SHP77 (cell line): ENCODE measurements at regions not wholly inside any gene's neighbourhood (a gene's known extent, or its start where the extent isn't known, plus 50 kb on each side); places are given as distances from the start of the nearest gene placed in this dataset.

Experiments
- DNase-seq, 2 experiments: peaks; one replicate each; lab custom pipeline; 2025; lab: John Stamatoyannopoulos, UW

DNA sequence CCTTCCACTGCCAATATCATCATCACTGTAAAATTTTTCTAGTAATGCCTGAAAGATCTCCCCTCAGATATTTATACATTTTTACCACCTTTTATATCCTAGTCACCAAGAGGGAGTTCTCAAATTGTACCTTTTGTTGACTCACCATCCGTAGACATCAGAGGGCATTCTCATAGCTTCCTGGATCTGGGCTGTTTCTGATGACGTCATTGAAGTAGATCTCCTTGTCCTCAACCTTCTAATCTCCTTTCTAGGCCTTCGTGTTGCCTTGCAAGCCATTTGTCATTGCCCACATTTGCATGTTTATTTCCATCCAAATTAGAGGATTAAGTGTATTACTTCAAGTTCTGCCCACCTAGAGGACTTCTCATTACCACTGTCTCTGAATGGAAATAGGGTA, 193.4 kb upstream of the NRXN1 start:
- no peak for DNase-seq

DNA sequence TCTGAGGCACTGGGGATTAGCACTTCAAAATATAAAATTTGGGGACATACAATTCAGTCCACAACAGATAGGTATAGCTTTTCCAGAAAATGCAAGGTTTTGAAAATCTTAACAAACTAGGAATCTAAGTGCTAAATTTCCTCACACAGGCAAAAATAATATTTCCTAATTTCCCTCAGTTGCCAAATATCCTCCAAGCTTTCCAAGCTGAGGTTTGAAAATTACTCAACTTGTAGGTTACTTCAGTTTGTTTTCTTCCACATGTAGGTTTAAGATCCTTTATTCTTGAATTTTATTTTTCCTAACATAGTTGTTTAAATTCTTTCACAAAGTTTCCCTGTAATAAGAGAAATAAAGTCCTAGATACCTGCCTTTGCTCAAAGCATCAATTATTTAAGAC, 192.9 kb upstream of the NRXN1 start:
- DNase-seq = no peak

DNA sequence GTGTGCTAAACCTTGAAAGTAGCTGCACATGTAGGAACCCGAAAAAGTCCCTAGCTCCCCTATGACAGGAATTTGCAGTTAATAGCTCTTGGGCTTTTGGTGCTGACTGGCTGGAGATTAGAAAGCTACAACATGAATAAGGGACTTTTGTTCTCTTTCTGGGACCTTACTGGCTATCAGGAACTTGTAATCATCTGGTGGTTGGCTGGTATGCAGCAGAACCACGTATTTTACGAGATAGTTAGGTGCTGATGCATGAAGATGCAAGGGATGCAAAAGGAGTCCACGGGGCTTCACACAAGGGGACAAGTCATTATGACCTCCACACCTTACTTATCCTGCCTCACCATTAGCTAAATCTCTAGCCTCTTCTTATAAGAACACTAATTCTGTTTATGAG, 190.2 kb upstream of the NRXN1 start:
- no peak for DNase-seq

DNA sequence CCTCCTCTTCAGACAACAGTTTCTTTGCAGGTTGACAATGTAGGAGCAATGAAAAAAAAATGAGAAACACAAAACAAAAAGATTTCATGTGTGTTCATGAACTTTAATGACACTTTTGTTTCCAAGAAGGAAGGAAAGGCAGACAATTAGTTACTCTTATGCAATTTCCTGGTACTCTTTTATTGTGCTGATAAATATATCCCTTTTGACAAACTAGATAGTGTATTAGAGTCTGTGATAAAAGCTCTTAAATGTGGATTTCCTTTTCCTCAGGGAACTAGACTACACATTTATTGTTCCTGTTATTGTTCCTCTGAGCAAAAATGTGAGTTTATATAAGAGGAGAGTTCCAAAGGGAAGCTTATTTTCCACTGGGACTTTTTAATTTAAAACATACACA, 188.7 kb upstream of the NRXN1 start:
- no peak for DNase-seq

DNA sequence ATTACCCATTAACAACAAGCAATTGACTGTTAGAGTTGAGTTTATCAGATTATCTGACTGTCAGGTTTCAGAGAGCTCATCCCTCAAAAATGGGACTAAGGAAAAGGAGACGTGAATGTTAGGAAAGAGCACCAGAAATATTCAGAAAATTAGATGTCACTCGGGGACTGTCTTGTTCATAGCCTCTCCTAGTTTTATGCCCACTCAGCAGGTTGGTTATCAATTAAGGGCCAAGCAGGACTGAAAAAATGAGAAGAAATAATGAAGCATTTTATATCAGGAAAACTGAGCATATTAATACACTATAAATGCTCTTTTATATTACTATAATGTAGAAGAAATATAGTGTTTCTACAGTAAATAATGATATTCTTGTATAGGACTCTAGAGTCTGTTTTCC, 188.1 kb upstream of the NRXN1 start:
- no peak for DNase-seq

DNA sequence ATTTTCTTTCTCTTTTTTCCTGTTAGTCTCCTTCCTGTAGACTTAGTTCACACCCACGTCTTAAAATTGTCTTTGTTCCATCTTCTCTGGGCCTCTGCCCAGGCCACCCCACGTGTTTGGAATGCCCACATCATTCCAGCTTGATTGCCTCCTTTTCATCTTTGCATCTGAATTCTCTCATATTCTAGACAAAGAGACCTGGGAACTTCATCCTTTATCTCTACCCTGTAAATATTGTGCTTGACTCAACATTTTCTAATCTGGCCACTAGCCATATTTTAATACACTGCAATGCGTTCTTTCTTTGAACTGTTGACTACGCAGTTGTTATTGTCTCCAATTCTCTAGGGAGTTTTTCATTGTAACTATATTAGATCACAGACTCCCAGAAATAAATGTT, 187.5 kb upstream of the NRXN1 start:
- DNase-seq = no peak

DNA sequence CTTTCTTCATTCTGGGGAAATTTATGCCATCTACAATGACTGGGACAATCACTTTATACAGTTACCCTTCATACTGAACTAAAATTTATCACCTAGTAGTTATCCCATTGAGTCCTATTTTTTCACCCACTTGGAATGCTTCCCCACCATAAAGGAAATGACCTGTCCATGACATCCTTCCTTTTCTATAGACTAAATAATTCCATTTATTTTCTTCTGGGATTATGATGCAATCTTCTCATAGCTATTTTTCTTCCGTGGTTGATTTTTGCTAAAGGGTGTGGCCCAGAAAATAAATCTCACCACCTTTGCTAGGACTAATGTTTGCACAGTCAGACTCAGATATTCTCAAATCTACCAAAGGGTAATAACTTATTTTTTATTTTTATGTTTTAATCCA, 186.1 kb upstream of the NRXN1 start:
- no peak for DNase-seq

DNA sequence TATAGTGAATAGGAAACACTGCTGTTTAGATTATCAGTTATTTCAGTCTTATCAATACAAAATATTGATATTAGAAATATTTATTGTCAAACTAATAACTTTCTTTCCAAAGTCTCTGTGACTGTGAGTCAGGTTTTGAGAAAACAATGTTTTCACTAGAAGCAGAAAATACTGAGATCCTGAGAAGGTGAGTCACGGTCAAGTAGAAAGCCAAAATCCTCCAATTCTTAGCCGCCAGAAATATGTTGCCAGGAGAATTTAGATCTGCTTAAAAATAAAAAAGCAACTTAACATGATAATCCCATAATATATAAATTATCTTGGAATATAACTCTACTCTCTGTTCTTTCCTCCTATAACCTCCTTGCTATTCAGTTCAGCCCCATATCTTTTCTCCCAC, 181.9 kb upstream of the NRXN1 start:
- DNase-seq = no peak

DNA sequence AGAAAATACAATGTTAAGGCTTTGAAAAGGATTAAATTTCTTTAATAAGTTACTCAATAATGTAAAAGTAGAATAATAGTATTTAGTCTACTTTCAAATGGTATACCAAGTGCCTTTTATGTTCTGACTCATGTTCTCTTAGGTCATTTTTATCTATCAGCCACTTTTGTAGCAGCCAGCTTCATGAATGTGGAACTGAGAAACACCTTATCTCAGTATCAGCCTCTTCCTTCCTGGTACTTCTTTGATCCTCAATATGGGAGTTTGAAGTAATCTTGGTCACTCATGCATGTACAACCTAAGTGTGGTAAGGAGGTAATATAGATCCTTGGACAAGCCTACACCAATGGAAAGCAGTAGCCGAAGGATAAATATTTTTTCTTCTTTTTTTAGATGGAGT, 180.4 kb upstream of the NRXN1 start:
- no peak for DNase-seq

DNA sequence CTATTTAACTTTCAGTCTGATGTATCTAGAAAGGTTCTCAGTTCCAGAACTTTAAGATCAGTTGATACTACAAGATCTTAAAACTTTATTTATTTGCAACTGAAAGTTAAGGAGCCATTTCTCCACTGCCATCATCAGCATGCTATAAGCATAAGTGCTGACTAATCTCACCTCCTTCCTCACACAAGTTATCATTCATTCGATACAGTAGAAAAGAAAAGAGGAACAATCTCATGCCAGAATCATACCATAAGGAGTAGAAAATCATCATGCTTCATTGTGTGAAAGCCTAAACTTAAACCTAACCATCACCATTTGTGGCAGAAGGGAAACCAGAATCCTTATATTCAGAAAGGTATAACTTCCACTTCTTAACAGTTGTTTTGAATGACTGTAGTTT, 176.6 kb upstream of the NRXN1 start:
- no peak for DNase-seq

DNA sequence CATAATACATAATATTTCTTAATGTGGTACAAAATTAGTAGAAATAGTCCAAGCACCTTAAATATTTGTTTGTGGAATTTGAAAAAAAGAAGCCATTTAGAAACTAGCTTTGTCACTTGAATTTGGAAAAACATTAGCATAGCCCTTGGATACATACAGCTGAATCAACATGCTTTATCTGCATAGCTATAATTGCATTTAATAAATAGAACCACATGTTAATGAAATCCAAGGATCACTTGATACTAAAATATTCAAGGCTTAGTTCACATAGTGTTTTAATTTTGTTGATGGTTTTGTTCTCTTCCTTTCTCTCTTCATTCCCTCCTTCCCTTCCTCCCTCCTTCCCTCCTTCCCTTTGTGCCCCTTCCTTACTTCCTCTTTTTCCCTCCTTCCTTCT, 169.4 kb upstream of the NRXN1 start:
- no peak for DNase-seq

DNA sequence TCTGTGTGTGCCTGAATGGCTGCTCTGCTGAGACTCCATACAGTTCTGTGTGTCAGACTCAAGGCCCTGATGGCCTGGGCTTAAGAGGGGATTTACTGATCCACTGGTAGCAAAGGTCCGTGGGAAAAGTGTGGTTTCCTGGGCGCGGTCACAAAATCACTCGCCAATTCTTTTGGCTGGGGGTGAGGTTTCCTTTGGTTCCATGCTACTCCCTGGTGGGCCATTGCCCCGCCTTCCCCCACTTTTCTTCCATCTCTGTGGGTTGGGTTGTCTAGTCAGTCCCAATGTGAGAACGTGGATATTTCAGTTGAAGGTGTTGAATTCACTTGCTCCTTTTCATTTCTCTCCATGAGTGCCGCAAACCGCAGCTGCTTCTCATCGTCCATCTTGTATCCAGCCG, 162.7 kb upstream of the NRXN1 start:
- no peak for DNase-seq

DNA sequence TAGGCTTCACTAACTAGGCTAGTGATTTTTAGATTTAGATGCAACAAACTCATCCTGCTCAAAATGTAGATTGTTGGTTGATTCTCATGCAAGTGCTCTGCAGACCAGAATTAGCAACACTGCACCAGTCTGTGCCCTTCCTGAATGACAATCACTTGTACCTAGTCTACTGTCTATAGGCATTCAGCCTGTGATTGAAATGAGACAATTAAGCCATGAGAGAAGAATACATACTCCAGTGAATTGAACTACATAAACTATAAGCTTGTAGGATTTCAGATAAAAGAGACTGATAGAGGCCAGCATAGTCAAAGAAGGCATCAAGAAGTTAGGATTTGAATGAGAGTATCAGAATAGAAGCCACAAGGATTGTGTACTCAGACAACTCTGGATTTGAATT, 138.3 kb upstream of the NRXN1 start:
- DNase-seq = no peak

DNA sequence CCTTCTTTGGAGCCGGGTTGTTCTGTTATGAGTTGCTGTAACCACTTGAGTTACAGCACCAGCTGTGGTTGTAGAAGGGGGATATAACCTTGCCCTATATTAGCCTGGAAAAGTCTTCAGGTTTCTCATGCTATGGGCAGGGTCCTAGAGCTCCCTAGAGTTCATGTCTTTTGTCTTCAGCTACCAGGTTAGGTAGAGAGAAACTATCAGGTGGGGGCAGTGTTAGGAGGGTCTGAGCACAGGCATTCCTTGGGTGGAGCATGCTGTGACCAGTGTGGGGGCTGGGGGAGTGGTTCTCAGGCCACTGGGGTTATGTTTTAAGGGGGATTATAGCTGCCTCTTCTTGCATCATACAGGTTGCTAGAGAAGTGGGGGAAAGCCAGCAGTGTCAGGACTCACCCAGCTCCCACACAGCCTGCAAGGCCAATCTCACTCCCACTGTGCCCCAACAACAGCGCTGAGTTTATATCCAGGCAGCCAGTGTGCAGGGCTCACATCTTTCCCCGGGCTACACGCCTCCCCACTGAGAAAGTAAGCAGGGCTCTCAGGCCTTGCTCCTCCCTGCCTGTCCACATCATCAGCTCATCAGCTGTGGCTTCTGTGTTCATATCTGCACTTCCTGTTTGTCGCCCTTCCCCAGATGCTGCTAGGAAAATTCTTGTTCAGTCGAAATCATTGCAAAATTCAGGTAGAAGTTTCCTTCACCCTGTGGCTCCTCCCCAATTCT, 133.8 kb upstream of the NRXN1 start:
- no peak for DNase-seq

DNA sequence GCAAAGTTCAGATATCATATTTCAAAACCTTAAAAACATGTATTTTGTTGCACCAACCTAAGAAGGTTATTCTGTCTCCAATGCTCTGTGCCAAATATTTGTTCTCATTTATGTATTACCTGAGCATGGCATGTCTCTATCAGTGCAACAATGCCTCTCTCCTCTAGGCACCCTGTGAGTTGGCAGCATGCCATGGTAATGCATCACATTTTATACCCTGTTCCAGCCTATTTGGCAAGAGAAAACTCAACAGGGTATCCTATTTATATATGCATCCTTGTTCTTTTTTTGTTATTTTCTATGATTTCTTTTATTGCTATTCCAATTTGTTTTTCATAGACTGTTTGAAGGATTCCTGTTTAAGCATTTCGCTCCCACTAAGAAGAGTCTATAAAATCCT, 126.3 kb upstream of the NRXN1 start:
- peak; percentile 49 to 55 for DNase-seq

DNA sequence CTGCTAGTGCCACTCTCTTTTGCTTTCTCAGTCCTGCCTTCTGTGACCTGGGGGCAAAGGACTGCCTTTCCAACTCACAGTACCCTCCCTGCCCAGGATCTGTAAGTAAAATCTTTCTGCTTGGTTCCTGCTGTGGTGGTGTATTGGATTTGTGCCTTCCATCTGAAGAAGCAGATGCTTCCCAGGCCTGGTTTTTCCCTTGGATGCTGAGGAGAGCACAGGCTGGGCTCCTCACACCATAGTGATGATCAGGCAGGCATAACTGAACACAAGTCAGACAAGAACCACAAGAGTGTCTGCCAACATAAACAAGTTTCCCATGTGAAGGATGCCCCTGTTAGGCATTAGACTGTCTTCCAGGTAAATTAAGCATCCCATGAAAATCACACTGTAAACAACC, 121.3 kb upstream of the NRXN1 start:
- DNase-seq = no peak

DNA sequence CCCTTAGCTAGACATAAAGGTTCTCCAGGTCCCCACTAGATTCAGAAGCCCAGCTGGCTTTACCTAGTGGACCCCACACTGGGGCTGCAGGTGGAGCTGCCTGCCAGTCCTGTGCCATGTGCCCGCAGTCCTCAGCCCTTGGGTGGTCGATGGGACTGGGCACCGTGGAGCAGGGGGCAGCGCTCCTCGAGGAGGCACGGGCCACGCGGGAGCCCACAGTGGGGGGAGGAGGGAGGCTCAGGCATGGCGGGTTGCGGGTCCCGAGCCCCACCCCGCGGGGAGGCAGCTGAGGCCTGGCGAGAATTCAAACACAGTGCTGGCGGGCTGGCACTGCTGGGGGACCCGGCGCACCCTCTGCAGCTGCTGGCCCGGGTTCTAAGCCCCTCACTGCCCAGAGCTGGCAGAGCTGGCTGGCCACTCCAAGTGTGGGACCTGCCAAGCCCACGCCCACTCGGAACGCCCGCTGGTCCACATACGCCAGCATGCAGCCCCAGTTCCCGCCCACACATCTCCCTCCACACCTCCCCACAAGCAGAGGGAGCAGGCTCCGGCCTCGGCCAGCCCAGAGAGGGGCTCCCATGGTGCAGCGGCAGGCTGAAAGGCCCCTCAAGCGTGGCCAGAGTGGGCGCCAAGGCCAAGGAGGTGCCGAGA, 119.7 kb upstream of the NRXN1 start:
- no peak for DNase-seq

DNA sequence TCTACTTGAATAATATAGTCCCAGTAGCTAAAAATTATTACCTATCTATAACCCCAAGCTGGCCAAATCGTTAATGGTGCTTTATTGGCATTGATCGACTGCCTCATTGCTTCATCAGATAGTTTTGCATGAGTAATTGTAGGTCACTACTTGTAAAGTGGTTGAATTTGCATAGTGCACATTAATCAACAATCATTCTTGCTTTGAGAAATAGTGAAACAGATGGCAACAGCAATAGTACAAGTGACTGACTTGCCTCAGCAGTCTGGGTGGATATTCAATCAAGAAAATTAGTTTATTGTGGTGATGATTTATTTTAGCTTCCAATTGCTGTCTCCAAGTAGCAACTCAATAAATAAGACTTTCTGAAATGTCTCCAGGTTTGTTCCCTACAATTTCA, 117.8 kb upstream of the NRXN1 start:
- DNase-seq = no peak

DNA sequence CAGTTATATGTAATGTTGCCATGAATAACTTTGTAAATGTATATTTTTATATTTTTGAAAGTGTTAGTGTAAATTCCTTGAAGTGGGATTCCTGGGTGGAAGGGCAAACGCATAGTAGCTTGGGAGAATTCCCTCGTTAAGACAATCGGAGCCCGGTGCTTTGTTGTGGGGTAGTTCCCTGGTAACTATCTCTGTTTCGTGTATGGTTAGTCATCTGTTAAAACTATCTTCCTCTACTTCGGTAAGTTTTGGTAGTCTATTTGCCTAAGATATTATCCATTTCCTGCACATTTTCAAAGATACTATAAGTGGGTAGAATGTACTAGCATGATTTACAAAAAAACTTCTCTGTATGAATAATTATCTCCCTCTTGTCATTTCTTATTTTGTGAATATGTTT, 113.8 kb upstream of the NRXN1 start:
- no peak for DNase-seq

DNA sequence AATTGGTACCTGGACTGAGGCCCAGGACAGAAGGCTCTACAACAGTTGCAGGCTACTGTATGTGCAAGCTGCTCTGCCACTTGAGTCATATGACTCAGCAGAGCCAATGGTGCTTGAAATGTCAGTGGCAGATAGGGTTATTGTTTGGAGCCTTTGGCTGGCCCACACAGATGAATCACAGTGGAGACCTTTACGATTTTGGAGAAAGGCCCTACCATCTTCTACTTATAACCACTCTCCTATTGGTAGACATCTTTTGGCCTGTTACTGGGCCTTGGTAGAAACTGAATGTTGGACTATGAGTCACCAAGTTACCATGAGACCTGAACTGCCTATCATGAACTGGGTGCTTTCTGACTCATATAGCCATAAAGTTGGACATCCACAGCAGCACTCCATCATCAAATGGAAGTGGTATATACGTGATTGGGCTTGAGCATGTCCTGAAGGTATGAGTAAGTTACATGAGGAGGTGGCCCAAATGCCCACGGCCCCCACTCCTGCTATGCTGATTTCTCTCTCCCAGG, 88.9 kb upstream of the NRXN1 start:
- DNase-seq = no peak

DNA sequence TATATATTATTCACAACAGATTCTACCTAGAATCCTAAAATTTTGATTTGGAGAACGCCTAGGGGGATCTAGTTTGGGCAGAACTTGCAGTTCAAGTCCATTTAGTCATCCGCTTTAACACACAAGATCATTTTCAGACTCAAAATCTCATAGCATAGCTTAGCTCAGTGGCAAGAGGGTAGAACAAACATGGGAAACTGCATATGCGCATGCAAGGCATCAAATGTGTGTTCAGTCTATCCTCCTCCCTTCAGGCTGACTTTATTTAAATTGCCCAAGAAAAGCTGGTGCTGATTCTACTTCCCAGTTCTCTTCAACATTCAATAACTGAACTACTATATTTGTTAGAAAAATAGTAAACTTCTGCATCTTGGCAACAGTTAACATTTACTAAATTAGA, 79.6 kb upstream of the NRXN1 start:
- no peak for DNase-seq

DNA sequence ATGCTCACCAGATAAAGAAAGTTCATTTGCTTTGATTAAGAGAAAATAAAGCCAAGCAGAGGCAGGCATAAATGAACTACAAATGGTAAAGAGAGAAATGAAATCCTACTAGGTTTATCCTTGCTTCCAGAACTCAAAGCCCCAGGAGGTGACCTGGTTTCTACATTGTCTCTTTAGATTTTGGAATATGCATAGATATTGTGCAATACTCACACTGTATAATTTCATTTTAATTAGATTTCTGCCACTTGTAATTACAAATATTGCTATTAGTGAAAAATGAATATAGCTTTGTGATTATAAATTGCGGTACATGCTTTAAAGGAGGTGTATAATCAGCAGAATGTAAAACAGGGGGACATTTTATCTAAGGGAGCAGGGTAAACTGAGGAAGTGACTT, 76.9 kb upstream of the NRXN1 start:
- no peak for DNase-seq

DNA sequence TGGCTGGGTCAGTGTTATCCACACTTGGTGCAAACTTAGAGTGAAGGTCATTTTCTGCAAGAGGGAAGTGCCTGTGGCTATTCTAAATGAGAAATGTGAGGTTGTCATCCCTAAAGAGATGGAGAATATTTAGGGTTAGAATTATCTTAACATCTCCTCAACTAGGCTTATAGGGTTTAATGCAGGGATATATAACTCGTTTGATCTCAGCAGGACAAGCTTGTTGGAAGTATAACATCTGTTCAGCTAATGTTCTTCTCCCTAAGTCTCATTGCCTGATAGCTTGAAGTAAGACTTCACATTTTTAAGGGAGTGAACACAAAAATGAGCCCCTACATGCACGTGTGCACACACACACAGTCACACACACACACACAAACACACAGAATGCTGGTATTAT, 75.9 kb upstream of the NRXN1 start:
- no peak for DNase-seq

DNA sequence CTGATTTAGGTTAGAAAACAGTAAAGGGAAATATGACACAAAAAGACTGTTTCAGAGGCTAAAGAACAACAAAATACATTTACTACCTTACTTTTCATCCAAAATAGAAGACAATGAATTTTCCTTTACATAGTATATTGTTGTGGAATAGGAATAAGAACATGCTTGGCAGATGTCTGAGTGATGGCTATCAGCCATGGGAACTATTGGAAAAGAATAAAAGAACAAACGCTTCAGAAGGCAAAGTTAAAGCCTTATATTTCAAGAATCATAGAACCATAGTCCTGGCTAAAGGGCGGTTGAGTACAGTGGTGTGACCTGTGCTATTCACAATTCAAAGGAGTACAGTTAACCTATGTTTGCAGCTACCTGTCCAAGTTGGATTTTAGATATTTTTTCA, 73.9 kb upstream of the NRXN1 start:
- DNase-seq = no peak
